Mesodermal cell (in vitro differentiated cells): ENCODE measurements at regions not wholly inside any gene's neighbourhood (a gene's known extent, or its start where the extent isn't known, plus 50 kb on each side); places are given as distances from the start of the nearest gene placed in this dataset.

ENCODE experiments used
- H3K27ac ChIP-seq: 2 replicates; pipeline ENCODE4 v1.7.0; 2013; ENCODE audit warnings: mild to moderate bottlenecking, low read depth, low read length, moderate library complexity; ENCODE audit not compliant: severe bottlenecking
- H3K36me3 ChIP-seq: 2 replicates; pipeline ENCODE4 v1.7.1; 2013; ENCODE audit warnings: mild to moderate bottlenecking, low read length, moderate library complexity; ENCODE audit not compliant: control insufficient read depth, insufficient read depth
- H3K4me1 ChIP-seq: one replicate; pipeline ENCODE4 v1.7.1; 2013; ENCODE audit warnings: mild to moderate bottlenecking, low read length; ENCODE audit not compliant: insufficient read depth, control insufficient read depth, poor library complexity, severe bottlenecking
- H3K4me3 ChIP-seq: 2 replicates; pipeline ENCODE4 v1.7.0; 2013; ENCODE audit warnings: low read length, control low read depth, mild to moderate bottlenecking; ENCODE audit not compliant: insufficient read depth, poor library complexity, severe bottlenecking; ENCODE audit errors: extremely low read depth
- H3K9me3 ChIP-seq: 2 replicates; pipeline ENCODE4 v1.7.1; 2013; ENCODE audit warnings: mild to moderate bottlenecking, low read length, moderate library complexity; ENCODE audit not compliant: control insufficient read depth
- WGBS, 2 experiments: methylation state at CpG; one replicate each; pipeline ENCODE4 v1.1.5; 2013; ENCODE audit warnings: missing lambda C conversion rate in 2 of 2; ENCODE audit not compliant: insufficient coverage in 2 of 2; 5-methylcytosine and 5-hydroxymethylcytosine counted together

DNA sequence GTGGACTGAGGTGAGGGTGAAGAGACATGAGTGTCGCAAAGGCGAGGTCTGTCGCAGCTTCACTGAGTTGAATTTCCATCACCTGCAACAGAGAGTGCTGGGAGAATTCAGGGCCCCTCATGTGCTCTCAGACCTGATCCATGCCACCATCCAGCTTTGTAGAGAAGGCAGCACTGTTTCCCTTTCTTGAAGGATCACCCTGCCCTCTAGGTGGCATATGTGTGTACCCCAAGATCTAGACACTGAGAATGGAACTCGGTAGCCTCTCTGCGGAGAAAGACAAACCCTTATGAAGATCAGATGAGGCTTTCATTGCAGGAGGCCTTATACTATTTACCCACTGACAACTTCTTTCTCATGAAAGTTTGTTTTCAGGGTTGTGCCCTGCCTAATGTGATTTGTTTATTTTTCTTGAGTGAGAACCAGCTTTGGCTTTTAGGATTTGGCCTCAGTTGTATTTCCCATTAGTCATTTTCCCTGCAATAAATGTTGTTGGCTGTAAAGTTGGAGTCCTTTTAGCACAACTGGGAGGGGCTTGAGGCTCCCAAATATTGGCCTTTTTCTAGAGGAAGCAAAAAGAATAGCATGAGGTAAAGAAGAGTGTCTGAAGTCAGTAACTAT is 811.3 kb downstream of the DHX35 start:
- WGBS, 2 experiments: 83 to 91% methylated on average over 4 to 5 of the region's 5 CpGs
- no peak overlapping the region for H3K4me3 ChIP-seq
- H3K27ac ChIP-seq: no peak overlapping the region
- no peaks in the 10 kb centered on the region for H3K9me3 ChIP-seq
- no peaks in the 10 kb centered on the region for H3K4me1 ChIP-seq
- H3K36me3 ChIP-seq: no peaks in the 10 kb centered on the region

DNA sequence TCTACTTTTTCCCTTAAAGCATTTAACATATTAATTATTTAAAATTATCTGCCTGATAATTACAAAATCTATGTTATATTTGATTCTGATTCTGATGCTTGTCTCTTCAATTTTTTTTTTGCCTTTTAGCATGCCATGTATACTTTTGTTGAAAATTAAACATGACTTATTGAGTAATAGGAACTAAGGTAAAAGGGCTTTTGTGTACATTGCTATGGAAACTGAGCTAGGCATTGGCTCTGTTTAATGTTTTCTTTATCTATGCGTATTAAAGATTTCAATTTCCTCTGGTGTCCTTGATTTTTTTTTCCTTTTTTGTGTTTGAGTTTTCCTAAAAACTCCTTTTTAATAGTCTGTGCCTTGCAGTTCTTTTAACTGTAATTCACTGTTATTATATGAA is 805.2 kb downstream of the DHX35 start:
- Histone ChIP-seq H3K27ac (no peak overlapping the region), H3K9me3 (peaks cover 4% of the 10 kb centered on the region), H3K36me3 (no peaks in the 10 kb centered on the region), H3K4me3 (no peak overlapping the region), H3K4me1 (no peaks in the 10 kb centered on the region)
- 100% methylated on average over 1 of the region's 1 CpG for WGBS, 2 experiments

DNA sequence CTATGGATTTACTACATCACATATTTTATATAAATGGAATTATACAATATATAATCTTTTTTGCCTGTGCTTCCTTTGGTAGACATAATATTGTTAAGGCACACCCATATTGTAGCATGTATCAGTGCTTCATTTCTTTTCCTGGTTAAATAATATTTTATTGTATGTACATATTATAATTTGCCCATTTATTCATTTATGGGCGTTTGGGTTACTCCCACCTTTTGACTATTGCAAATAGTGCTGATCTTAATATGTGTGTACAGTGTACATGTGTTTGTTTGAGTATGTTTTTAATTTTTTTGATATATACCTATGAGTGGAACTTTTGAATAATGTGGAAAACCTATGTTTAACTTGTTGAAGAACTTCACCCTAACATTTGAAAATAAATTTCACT is 804.2 kb downstream of the DHX35 start:
- WGBS, 2 experiments: no CpG with 5 or more reads among the region's 1 CpG
- H3K4me3 ChIP-seq: no peak overlapping the region
- H3K36me3 ChIP-seq: no peaks in the 10 kb centered on the region
- no peak overlapping the region for H3K27ac ChIP-seq
- H3K9me3 ChIP-seq: peaks cover 4% of the 10 kb centered on the region
- no peaks in the 10 kb centered on the region for H3K4me1 ChIP-seq

GRCh38 chr20:39762716-39763115 is 800.6 kb downstream of the DHX35 start:
- H3K27ac ChIP-seq: no peak overlapping the region
- no peak overlapping the region for H3K4me3 ChIP-seq
- H3K9me3 ChIP-seq: peaks cover 1% of the 10 kb centered on the region
- H3K4me1 ChIP-seq: no peaks in the 10 kb centered on the region
- H3K36me3 ChIP-seq: no peaks in the 10 kb centered on the region
- WGBS, 2 experiments: 79 to 93% methylated on average over 6 to 8 of the region's 9 CpGs

GRCh38 chr20:39758876-39759275 is 796.7 kb downstream of the DHX35 start:
- no peaks in the 10 kb centered on the region for H3K9me3 ChIP-seq
- H3K4me1 ChIP-seq: no peaks in the 10 kb centered on the region
- H3K27ac ChIP-seq: no peak overlapping the region
- H3K4me3 ChIP-seq: no peak overlapping the region
- no peaks in the 10 kb centered on the region for H3K36me3 ChIP-seq
- WGBS, 2 experiments: 20 to 84% methylated on average over 1 to 3 of the region's 4 CpGs

GRCh38 chr20:39756828-39757227 is 794.7 kb downstream of the DHX35 start:
- H3K9me3 ChIP-seq: no peaks in the 10 kb centered on the region
- no peak overlapping the region for H3K27ac ChIP-seq
- H3K4me3 ChIP-seq: no peak overlapping the region
- no peaks in the 10 kb centered on the region for H3K36me3 ChIP-seq
- H3K4me1 ChIP-seq: no peaks in the 10 kb centered on the region

DNA sequence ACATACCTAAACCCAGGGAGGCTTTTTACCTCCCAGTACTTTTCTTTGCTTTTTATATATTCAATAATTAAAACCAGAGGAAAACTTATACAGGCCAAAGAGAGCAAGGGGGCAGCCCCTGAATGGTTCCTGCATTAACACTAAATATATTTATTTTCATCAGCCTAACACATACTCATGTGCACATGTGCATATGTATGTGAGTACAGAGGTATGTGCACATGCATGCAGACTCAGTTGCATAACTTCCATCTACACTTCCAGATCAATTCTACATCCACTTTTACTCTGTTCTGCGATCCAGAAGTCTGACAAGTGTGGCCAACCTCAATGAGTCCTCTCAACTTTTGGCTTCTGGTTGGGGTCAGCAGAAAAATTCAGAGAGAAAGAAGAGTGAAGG is 794.2 kb downstream of the DHX35 start:
- no CpG with 5 or more reads among the region's 1 CpG for WGBS, 2 experiments
- no peaks in the 10 kb centered on the region for H3K36me3 ChIP-seq
- no peaks in the 10 kb centered on the region for H3K4me1 ChIP-seq
- no peak overlapping the region for H3K4me3 ChIP-seq
- no peak overlapping the region for H3K27ac ChIP-seq
- H3K9me3 ChIP-seq: no peaks in the 10 kb centered on the region

DNA sequence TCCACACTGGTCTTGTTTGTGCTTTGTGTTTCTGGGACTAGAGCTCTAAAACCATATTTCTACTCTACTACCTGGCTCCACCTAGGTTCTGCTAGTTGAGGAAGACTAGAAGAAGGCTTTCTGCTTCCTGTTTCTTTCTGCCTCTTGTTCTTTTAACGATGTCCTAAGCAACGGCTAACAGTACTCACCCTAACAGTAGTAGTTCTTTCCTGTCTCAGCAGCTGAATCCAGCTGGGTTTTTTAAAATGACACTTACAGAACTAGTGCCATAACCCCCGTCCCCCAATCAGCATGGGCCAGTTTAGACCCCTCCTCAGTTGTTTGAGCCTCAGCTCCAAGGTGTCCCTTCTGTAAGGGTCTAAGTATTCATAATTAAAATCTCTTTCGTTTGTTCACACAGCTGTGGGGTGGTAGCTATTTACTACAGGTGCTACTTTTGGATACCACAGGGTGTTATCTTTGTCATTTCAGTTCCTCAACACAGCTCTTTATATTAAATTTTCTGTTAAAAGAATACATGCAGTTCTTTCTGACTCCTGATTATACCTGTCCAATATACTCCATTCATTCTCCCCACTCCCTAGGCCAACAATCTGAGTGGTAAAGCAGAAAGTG is 790.2 kb downstream of the DHX35 start:
- Histone ChIP-seq H3K4me3 (no peak overlapping the region), H3K27ac (no peak overlapping the region), H3K4me1 (no peaks in the 10 kb centered on the region), H3K36me3 (no peaks in the 10 kb centered on the region), H3K9me3 (no peaks in the 10 kb centered on the region)
- 93% methylated on average over 2 to 3 of the region's 4 CpGs for WGBS, 2 experiments

- Histone ChIP-seq H3K4me3 (no peak overlapping the region), H3K9me3 (no peaks in the 10 kb centered on the region), H3K27ac (no peak overlapping the region), H3K36me3 (no peaks in the 10 kb centered on the region), H3K4me1 (no peaks in the 10 kb centered on the region)
- WGBS, 2 experiments: 81 to 90% methylated on average over 3 of the region's 4 CpGs
Measured at GRCh38 chr20:39751557-39752137, 789.5 kb downstream of the DHX35 start.

- Histone ChIP-seq H3K9me3 (no peaks in the 10 kb centered on the region), H3K4me3 (no peak overlapping the region), H3K27ac (no peak overlapping the region), H3K4me1 (no peaks in the 10 kb centered on the region), H3K36me3 (no peaks in the 10 kb centered on the region)
- WGBS, 2 experiments: no CpG with 5 or more reads among the region's 1 CpG
Measured at GRCh38 chr20:39745380-39745779, 783.2 kb downstream of the DHX35 start.

DNA sequence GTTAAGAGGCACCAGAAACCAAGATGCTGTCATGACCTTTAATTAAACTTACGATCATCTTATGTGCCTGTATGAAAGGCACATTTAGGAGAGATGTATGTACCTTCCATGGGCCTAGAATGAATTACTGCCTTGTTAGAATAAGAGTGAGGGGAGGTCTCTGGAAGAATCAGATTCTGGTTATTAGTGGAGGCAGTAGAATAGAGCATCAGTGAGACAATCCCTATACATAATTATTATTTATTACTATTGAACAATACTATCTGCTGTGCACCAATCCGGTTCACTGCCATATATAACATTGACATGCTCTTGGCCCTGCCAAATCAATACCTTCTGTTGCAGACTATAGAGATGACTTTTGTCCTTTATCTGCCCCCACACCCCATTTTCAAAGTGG is 776.5 kb downstream of the DHX35 start:
- Histone ChIP-seq H3K4me3 (no peak overlapping the region), H3K4me1 (no peaks in the 10 kb centered on the region), H3K36me3 (no peaks in the 10 kb centered on the region), H3K9me3 (no peaks in the 10 kb centered on the region), H3K27ac (no peak overlapping the region)
- WGBS, 2 experiments: 90 to 100% methylated on average over 1 to 2 of the region's 2 CpGs
